ENCODE measurements at regions not wholly inside any gene's neighbourhood (a gene's known extent, or its start where the extent isn't known, plus 50 kb on each side); places are given as distances from the start of the nearest gene placed in this dataset.

GRCh38 chr5:135222771-135223170 lies 176.3 kb downstream of the MACROH2A1 start:
- H3K4me1 Mint-ChIP-seq (ENCODE audit: low read depth) = peaks cover 53% of the 10 kb centered on the region
- H3K4me3 Mint-ChIP-seq = no peak overlapping the region
- no peaks in the 10 kb centered on the region for H3K36me3 Mint-ChIP-seq (ENCODE audit: low read depth)
- H3K27me3 Mint-ChIP-seq = peaks cover 3% of the 10 kb centered on the region
- no peaks in the 10 kb centered on the region for H3K9me3 Mint-ChIP-seq
- intact Hi-C loops (cut with micrococcal nuclease) = no loop called here
- H3K27ac Mint-ChIP-seq = no peak overlapping the region

GRCh38 chr5:135222171-135222681 lies 176.8 kb downstream of the MACROH2A1 start:
- H3K9me3 Mint-ChIP-seq = no peaks in the 10 kb centered on the region
- no peak overlapping the region for H3K27ac Mint-ChIP-seq
- H3K4me1 Mint-ChIP-seq (ENCODE audit: low read depth) = peaks cover 49% of the 10 kb centered on the region
- H3K27me3 Mint-ChIP-seq = peaks cover 3% of the 10 kb centered on the region
- no peaks in the 10 kb centered on the region for H3K36me3 Mint-ChIP-seq (ENCODE audit: low read depth)
- intact Hi-C loops (cut with micrococcal nuclease) = no loop called here
- no peak overlapping the region for H3K4me3 Mint-ChIP-seq

- Mint-ChIP-seq H3K27ac (peak overlapping the region; percentile 65), H3K9me3 (no peaks in the 10 kb centered on the region), H3K36me3 (ENCODE audit: low read depth) (no peaks in the 10 kb centered on the region), H3K4me1 (ENCODE audit: low read depth) (peaks cover 49% of the 10 kb centered on the region), H3K27me3 (peaks cover 3% of the 10 kb centered on the region), H3K4me3 (no peak overlapping the region)
- intact Hi-C loops (cut with micrococcal nuclease) = no loop called here
Measured at GRCh38 chr5:135221696-135222095, 177.3 kb downstream of the MACROH2A1 start.

- Mint-ChIP-seq H3K27me3 (peaks cover under 1% of the 10 kb centered on the region), H3K9me3 (no peaks in the 10 kb centered on the region), H3K4me1 (ENCODE audit: low read depth) (peaks cover 51% of the 10 kb centered on the region), H3K36me3 (ENCODE audit: low read depth) (no peaks in the 10 kb centered on the region), H3K27ac (peak overlapping the region; percentile 65), H3K4me3 (no peak overlapping the region)
- intact Hi-C loops (cut with micrococcal nuclease) = no loop called here
Measured at GRCh38 chr5:135221187-135221473, 177.9 kb downstream of the MACROH2A1 start.

GRCh38 chr5:135220394-135221186 lies 178.4 kb downstream of the MACROH2A1 start:
- Mint-ChIP-seq H3K4me1 (ENCODE audit: low read depth) (peaks cover 52% of the 10 kb centered on the region), H3K36me3 (ENCODE audit: low read depth) (no peaks in the 10 kb centered on the region), H3K27ac (peak overlapping the region; percentile 65), H3K27me3 (no peaks in the 10 kb centered on the region), H3K9me3 (no peaks in the 10 kb centered on the region), H3K4me3 (no peak overlapping the region)
- intact Hi-C loops (cut with micrococcal nuclease) = no loop called here

GRCh38 chr5:135219868-135220267 lies 179.2 kb downstream of the MACROH2A1 start:
- H3K27me3 Mint-ChIP-seq = no peaks in the 10 kb centered on the region
- H3K9me3 Mint-ChIP-seq = no peaks in the 10 kb centered on the region
- peaks cover 52% of the 10 kb centered on the region for H3K4me1 Mint-ChIP-seq (ENCODE audit: low read depth)
- no peak overlapping the region for H3K4me3 Mint-ChIP-seq
- no peaks in the 10 kb centered on the region for H3K36me3 Mint-ChIP-seq (ENCODE audit: low read depth)
- intact Hi-C loops (cut with micrococcal nuclease) = no loop called here
- H3K27ac Mint-ChIP-seq = no peak overlapping the region

GRCh38 chr5:135218790-135219568 lies 180.1 kb downstream of the MACROH2A1 start:
- Mint-ChIP-seq H3K27me3 (no peaks in the 10 kb centered on the region), H3K27ac (no peak overlapping the region), H3K9me3 (no peaks in the 10 kb centered on the region), H3K4me3 (no peak overlapping the region), H3K36me3 (ENCODE audit: low read depth) (no peaks in the 10 kb centered on the region), H3K4me1 (ENCODE audit: low read depth) (peaks cover 46% of the 10 kb centered on the region)
- intact Hi-C loops (cut with micrococcal nuclease) = no loop called here

GRCh38 chr5:135218486-135218755 lies 180.6 kb downstream of the MACROH2A1 start:
- no peaks in the 10 kb centered on the region for H3K27me3 Mint-ChIP-seq
- no peak overlapping the region for H3K4me3 Mint-ChIP-seq
- intact Hi-C loops (cut with micrococcal nuclease) = no loop called here
- H3K36me3 Mint-ChIP-seq (ENCODE audit: low read depth) = no peaks in the 10 kb centered on the region
- no peaks in the 10 kb centered on the region for H3K9me3 Mint-ChIP-seq
- no peak overlapping the region for H3K27ac Mint-ChIP-seq
- peaks cover 45% of the 10 kb centered on the region for H3K4me1 Mint-ChIP-seq (ENCODE audit: low read depth)

- no peak overlapping the region for H3K4me3 Mint-ChIP-seq
- intact Hi-C loops (cut with micrococcal nuclease) = no loop called here
- no peaks in the 10 kb centered on the region for H3K36me3 Mint-ChIP-seq (ENCODE audit: low read depth)
- no peaks in the 10 kb centered on the region for H3K9me3 Mint-ChIP-seq
- no peaks in the 10 kb centered on the region for H3K27me3 Mint-ChIP-seq
- H3K4me1 Mint-ChIP-seq (ENCODE audit: low read depth) = peaks cover 43% of the 10 kb centered on the region
- H3K27ac Mint-ChIP-seq = peak overlapping the region; percentile 63
Measured at GRCh38 chr5:135217669-135218485, 181.2 kb downstream of the MACROH2A1 start.

GRCh38 chr5:135216471-135217343 lies 182.3 kb downstream of the MACROH2A1 start:
- Mint-ChIP-seq H3K27me3 (no peaks in the 10 kb centered on the region), H3K9me3 (no peaks in the 10 kb centered on the region), H3K36me3 (ENCODE audit: low read depth) (no peaks in the 10 kb centered on the region), H3K4me3 (no peak overlapping the region), H3K27ac (peak overlapping the region; percentile 68), H3K4me1 (ENCODE audit: low read depth) (peaks cover 53% of the 10 kb centered on the region)
- intact Hi-C loops (cut with micrococcal nuclease) = no loop called here

GRCh38 chr5:135215617-135216470 lies 181.8 kb upstream of the PITX1 start:
- intact Hi-C loops (cut with micrococcal nuclease) = no loop called here
- no peak overlapping the region for H3K4me3 Mint-ChIP-seq
- peak overlapping the region; percentile 68 for H3K27ac Mint-ChIP-seq
- H3K4me1 Mint-ChIP-seq (ENCODE audit: low read depth) = peaks cover 53% of the 10 kb centered on the region
- no peaks in the 10 kb centered on the region for H3K9me3 Mint-ChIP-seq
- H3K36me3 Mint-ChIP-seq (ENCODE audit: low read depth) = no peaks in the 10 kb centered on the region
- no peaks in the 10 kb centered on the region for H3K27me3 Mint-ChIP-seq

GRCh38 chr5:135214897-135215616 lies 181.0 kb upstream of the PITX1 start:
- H3K9me3 Mint-ChIP-seq = no peaks in the 10 kb centered on the region
- H3K4me1 Mint-ChIP-seq (ENCODE audit: low read depth) = peaks cover 56% of the 10 kb centered on the region
- no peaks in the 10 kb centered on the region for H3K36me3 Mint-ChIP-seq (ENCODE audit: low read depth)
- H3K4me3 Mint-ChIP-seq = no peak overlapping the region
- intact Hi-C loops (cut with micrococcal nuclease) = no loop called here
- H3K27me3 Mint-ChIP-seq = no peaks in the 10 kb centered on the region
- peak overlapping the region; percentile 68 for H3K27ac Mint-ChIP-seq

Data from dendritic cell treated with granulocyte-macrophage colony-stimulating factor and Interleukin-4, amounts not matched to agents 40 ng/mL and 50 ng/mL, for 4 days (primary cell).